GM23338 (cell line): ENCODE measurements at regions not wholly inside any gene's neighbourhood (a gene's known extent, or its start where the extent isn't known, plus 50 kb on each side); places are given as distances from the start of the nearest gene placed in this dataset.

Experiments used
- ATAC-seq: fragments of 200-7000 bp; cut with Tn5 transposase; 3 replicates; pipeline ENCODE4 v1.9.1; 2020
- DNase-seq: peaks from one replicate; pipeline ENCODE4 v3.0.0-alpha.2; 2015; ENCODE audit warnings: low spot score
- H2AFZ ChIP-seq: fragments of 200-600 bp; sonication (generic); 2 replicates; pipeline ENCODE4 v1.8.0; 2016; ENCODE audit warnings: antibody characterized with exemption, mild to moderate bottlenecking, moderate library complexity
- H3F3A ChIP-seq: fragments of 200-600 bp; sonication (generic); replicated peaks from 2 replicates; pipeline ENCODE4 v1.8.0; 2017; ENCODE audit warnings: antibody characterized with exemption, mixed run types, low read depth
- H3K27ac ChIP-seq: fragments of 200-600 bp; sonication (generic); 2 replicates; pipeline ENCODE4 v1.6.1; 2016; ENCODE audit warnings: low read depth
- H3K27me3 ChIP-seq: fragments of 200-600 bp; sonication (generic); 2 replicates; pipeline ENCODE4 v1.8.0; 2016; ENCODE audit warnings: mild to moderate bottlenecking, mixed run types, moderate library complexity; ENCODE audit not compliant: insufficient read depth
- H3K36me3 ChIP-seq: fragments of 200-600 bp; sonication (generic); 2 replicates; pipeline ENCODE4 v1.8.0; 2016; ENCODE audit warnings: mild to moderate bottlenecking; ENCODE audit not compliant: insufficient read depth
- H3K4me1 ChIP-seq: fragments of 200-600 bp; sonication (generic); 2 replicates; pipeline ENCODE4 v1.8.0; 2016; ENCODE audit warnings: mild to moderate bottlenecking, moderate library complexity; ENCODE audit not compliant: insufficient read depth
- H3K4me2 ChIP-seq: fragments of 200-600 bp; sonication (generic); 2 replicates; pipeline ENCODE4 v1.7.1; 2017; ENCODE audit warnings: mixed run types
- H3K4me3 ChIP-seq: fragments of 200-600 bp; sonication (generic); 2 replicates; pipeline ENCODE4 v1.6.1; 2016; ENCODE audit warnings: mixed run types
- H3K79me2 ChIP-seq: fragments of 200-600 bp; sonication (generic); replicated peaks from 2 replicates; pipeline ENCODE4 v1.8.0; 2017; ENCODE audit warnings: mild to moderate bottlenecking; ENCODE audit not compliant: insufficient read depth
- H3K9me2 ChIP-seq: fragments of 200-600 bp; sonication (generic); 2 replicates; pipeline ENCODE4 v1.8.0; 2017; ENCODE audit not compliant: insufficient read depth
- H4K20me1 ChIP-seq: fragments of 200-600 bp; sonication (generic); replicated peaks from 2 replicates; pipeline ENCODE4 v1.8.0; 2017; ENCODE audit warnings: mild to moderate bottlenecking; ENCODE audit not compliant: insufficient read depth
- H3K27ac Mint-ChIP-seq: 2 replicates; pipeline ENCODE4 v1.8.0; 2020; ENCODE audit warnings: inconsistent platforms, mild to moderate bottlenecking, moderate library complexity, mixed read lengths
- H3K27me3 Mint-ChIP-seq: 3 replicates; pipeline ENCODE4 v1.8.0; 2022; ENCODE audit warnings: low read depth, mild to moderate bottlenecking, moderate library complexity, mixed read lengths, inconsistent platforms; ENCODE audit not compliant: insufficient read depth, poor library complexity
- H3K36me3 Mint-ChIP-seq: 3 replicates; pipeline ENCODE4 v1.8.0; 2021; ENCODE audit warnings: low read depth, mild to moderate bottlenecking, inconsistent platforms, moderate library complexity, mixed read lengths
- H3K4me1 Mint-ChIP-seq: 3 replicates; pipeline ENCODE4 v1.8.0; 2020; ENCODE audit warnings: mild to moderate bottlenecking, inconsistent platforms, mixed read lengths
- H3K4me3 Mint-ChIP-seq: 3 replicates; pipeline ENCODE4 v1.8.0; 2021; ENCODE audit warnings: moderate library complexity, mild to moderate bottlenecking, inconsistent platforms, mixed read lengths
- H3K9me3 Mint-ChIP-seq: 3 replicates; pipeline ENCODE4 v1.8.0; 2020; ENCODE audit warnings: moderate library complexity, mild to moderate bottlenecking, inconsistent platforms, mixed read lengths
- CREB1 ChIP-seq: fragments of 250-450 bp; sonication (Bioruptor Pico); IDR thresholded peaks from 2 replicates; pipeline ENCODE4 v1.5.0; 2020; ENCODE audit warnings: low read depth, mild to moderate bottlenecking, moderate library complexity
- EZH2 ChIP-seq: fragments of 200-600 bp; sonication (generic); IDR thresholded peaks from one replicate; pipeline ENCODE4 v1.8.0; 2017; ENCODE audit warnings: antibody characterized with exemption, mild to moderate bottlenecking, low read depth; ENCODE audit not compliant: unreplicated experiment
- POLR2AphosphoS5 ChIP-seq: IDR thresholded peaks from 2 replicates; pipeline ENCODE4 v1.6.1; 2016; ENCODE audit warnings: antibody characterized with exemption, low read depth
- ZNF331 ChIP-seq: fragments of 250-450 bp; sonication (Bioruptor Pico); IDR thresholded peaks from 2 replicates; pipeline ENCODE4 v1.5.0; 2020; ENCODE audit warnings: low read depth, mild to moderate bottlenecking, moderate library complexity
- TF ChIP-seq, protein P1 (sequence below), 2 experiments: fragments of 200-600 bp in 1 of 2; sonication (generic) in 1 of 2; conservative IDR thresholded peaks; 2 replicates each; pipeline versions ENCODE4 v1.5.1 to v1.6.1; 2016 to 2017; ENCODE audit warnings: antibody characterized with exemption in 2 of 2, low read depth in 2 of 2, mild to moderate bottlenecking in 2 of 2, moderate library complexity in 1 of 2
- TF ChIP-seq, protein P2 (sequence below): IDR thresholded peaks from one replicate; pipeline ENCODE4 v1.6.1; 2018; ENCODE audit warnings: antibody characterized with exemption; ENCODE audit not compliant: unreplicated experiment
- TF ChIP-seq, protein P3 (sequence below): IDR thresholded peaks from 2 replicates; pipeline ENCODE4 v1.6.1; 2016; ENCODE audit warnings: antibody characterized with exemption
- TF ChIP-seq, protein P4 (sequence below): fragments of 250-450 bp; sonication (Bioruptor Pico); IDR thresholded peaks from 2 replicates; pipeline ENCODE4 v1.5.0; 2020; ENCODE audit warnings: mild to moderate bottlenecking, moderate library complexity

DNA sequence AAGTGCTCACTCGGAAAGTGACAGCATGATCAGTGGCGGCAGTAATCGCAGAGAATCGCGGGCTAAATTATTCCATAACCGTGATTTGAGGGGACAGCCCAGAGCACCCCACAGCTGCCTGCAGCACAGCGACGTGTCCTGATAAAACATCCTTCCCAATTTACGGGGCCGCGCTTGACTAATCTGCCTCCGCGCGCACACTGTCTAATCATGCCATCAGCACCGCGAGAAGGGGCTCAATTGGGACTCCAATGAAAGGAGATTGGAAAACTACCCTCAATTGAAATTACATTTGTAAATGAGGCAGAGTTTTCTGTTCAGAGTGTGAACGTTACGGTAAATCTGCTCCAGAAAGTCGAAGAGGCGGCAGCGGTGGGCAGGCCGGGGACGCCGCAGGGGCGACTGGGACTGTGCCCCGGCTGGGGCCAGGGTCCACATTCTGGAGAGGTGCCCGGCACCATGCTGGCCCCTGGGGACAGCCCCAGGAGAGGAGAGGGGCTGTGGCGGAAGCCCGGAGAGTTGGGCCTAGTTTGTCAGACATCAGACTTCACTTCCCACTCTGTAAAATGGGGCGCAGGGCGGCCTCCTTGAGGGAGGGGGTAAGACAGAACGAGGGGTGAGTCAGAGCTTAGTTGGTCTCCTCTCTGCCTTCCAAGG, 107.7 kb downstream of the FAM53A start:
- H3K27ac ChIP-seq = no peak overlapping the region
- no peak overlapping the region for H3K4me3 ChIP-seq
- H3K4me3 Mint-ChIP-seq = no peak overlapping the region; the same call in 2 of the 3 replicates
- ATAC-seq (no peak), DNase-seq (no peak)
- H3K4me2 ChIP-seq = no peak overlapping the region
- TF ChIP-seq, protein P1, sequence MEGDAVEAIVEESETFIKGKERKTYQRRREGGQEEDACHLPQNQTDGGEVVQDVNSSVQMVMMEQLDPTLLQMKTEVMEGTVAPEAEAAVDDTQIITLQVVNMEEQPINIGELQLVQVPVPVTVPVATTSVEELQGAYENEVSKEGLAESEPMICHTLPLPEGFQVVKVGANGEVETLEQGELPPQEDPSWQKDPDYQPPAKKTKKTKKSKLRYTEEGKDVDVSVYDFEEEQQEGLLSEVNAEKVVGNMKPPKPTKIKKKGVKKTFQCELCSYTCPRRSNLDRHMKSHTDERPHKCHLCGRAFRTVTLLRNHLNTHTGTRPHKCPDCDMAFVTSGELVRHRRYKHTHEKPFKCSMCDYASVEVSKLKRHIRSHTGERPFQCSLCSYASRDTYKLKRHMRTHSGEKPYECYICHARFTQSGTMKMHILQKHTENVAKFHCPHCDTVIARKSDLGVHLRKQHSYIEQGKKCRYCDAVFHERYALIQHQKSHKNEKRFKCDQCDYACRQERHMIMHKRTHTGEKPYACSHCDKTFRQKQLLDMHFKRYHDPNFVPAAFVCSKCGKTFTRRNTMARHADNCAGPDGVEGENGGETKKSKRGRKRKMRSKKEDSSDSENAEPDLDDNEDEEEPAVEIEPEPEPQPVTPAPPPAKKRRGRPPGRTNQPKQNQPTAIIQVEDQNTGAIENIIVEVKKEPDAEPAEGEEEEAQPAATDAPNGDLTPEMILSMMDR (conservative IDR thresholded peaks at IDR 0.05; ENCODE audit: low read depth in 2 of 2) = no peak
- TF ChIP-seq POLR2AphosphoS5 (no peak), CREB1 (no peak), ZNF331 (CRISPR knock-in tag) (no peak), EZH2 (no peak)
- TF ChIP-seq, protein P2, sequence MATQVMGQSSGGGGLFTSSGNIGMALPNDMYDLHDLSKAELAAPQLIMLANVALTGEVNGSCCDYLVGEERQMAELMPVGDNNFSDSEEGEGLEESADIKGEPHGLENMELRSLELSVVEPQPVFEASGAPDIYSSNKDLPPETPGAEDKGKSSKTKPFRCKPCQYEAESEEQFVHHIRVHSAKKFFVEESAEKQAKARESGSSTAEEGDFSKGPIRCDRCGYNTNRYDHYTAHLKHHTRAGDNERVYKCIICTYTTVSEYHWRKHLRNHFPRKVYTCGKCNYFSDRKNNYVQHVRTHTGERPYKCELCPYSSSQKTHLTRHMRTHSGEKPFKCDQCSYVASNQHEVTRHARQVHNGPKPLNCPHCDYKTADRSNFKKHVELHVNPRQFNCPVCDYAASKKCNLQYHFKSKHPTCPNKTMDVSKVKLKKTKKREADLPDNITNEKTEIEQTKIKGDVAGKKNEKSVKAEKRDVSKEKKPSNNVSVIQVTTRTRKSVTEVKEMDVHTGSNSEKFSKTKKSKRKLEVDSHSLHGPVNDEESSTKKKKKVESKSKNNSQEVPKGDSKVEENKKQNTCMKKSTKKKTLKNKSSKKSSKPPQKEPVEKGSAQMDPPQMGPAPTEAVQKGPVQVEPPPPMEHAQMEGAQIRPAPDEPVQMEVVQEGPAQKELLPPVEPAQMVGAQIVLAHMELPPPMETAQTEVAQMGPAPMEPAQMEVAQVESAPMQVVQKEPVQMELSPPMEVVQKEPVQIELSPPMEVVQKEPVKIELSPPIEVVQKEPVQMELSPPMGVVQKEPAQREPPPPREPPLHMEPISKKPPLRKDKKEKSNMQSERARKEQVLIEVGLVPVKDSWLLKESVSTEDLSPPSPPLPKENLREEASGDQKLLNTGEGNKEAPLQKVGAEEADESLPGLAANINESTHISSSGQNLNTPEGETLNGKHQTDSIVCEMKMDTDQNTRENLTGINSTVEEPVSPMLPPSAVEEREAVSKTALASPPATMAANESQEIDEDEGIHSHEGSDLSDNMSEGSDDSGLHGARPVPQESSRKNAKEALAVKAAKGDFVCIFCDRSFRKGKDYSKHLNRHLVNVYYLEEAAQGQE = no peak
- TF ChIP-seq, protein P3, sequence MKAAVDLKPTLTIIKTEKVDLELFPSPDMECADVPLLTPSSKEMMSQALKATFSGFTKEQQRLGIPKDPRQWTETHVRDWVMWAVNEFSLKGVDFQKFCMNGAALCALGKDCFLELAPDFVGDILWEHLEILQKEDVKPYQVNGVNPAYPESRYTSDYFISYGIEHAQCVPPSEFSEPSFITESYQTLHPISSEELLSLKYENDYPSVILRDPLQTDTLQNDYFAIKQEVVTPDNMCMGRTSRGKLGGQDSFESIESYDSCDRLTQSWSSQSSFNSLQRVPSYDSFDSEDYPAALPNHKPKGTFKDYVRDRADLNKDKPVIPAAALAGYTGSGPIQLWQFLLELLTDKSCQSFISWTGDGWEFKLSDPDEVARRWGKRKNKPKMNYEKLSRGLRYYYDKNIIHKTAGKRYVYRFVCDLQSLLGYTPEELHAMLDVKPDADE = no peak
- TF ChIP-seq, protein P4, sequence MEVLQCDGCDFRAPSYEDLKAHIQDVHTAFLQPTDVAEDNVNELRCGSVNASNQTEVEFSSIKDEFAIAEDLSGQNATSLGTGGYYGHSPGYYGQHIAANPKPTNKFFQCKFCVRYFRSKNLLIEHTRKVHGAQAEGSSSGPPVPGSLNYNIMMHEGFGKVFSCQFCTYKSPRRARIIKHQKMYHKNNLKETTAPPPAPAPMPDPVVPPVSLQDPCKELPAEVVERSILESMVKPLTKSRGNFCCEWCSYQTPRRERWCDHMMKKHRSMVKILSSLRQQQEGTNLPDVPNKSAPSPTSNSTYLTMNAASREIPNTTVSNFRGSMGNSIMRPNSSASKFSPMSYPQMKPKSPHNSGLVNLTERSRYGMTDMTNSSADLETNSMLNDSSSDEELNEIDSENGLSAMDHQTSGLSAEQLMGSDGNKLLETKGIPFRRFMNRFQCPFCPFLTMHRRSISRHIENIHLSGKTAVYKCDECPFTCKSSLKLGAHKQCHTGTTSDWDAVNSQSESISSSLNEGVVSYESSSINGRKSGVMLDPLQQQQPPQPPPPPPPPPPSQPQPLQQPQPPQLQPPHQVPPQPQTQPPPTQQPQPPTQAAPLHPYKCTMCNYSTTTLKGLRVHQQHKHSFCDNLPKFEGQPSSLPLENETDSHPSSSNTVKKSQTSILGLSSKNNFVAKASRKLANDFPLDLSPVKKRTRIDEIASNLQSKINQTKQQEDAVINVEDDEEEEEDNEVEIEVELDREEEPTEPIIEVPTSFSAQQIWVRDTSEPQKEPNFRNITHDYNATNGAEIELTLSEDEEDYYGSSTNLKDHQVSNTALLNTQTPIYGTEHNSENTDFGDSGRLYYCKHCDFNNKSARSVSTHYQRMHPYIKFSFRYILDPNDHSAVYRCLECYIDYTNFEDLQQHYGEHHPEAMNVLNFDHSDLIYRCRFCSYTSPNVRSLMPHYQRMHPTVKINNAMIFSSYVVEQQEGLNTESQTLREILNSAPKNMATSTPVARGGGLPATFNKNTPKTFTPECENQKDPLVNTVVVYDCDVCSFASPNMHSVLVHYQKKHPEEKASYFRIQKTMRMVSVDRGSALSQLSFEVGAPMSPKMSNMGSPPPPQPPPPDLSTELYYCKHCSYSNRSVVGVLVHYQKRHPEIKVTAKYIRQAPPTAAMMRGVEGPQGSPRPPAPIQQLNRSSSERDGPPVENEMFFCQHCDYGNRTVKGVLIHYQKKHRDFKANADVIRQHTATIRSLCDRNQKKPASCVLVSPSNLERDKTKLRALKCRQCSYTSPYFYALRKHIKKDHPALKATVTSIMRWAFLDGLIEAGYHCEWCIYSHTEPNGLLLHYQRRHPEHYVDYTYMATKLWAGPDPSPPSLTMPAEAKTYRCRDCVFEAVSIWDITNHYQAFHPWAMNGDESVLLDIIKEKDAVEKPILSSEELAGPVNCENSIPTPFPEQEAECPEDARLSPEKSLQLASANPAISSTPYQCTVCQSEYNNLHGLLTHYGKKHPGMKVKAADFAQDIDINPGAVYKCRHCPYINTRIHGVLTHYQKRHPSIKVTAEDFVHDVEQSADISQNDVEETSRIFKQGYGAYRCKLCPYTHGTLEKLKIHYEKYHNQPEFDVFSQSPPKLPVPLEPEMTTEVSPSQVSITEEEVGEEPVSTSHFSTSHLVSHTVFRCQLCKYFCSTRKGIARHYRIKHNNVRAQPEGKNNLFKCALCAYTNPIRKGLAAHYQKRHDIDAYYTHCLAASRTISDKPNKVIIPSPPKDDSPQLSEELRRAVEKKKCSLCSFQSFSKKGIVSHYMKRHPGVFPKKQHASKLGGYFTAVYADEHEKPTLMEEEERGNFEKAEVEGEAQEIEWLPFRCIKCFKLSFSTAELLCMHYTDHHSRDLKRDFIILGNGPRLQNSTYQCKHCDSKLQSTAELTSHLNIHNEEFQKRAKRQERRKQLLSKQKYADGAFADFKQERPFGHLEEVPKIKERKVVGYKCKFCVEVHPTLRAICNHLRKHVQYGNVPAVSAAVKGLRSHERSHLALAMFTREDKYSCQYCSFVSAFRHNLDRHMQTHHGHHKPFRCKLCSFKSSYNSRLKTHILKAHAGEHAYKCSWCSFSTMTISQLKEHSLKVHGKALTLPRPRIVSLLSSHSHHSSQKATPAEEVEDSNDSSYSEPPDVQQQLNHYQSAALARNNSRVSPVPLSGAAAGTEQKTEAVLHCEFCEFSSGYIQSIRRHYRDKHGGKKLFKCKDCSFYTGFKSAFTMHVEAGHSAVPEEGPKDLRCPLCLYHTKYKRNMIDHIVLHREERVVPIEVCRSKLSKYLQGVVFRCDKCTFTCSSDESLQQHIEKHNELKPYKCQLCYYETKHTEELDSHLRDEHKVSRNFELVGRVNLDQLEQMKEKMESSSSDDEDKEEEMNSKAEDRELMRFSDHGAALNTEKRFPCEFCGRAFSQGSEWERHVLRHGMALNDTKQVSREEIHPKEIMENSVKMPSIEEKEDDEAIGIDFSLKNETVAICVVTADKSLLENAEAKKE = no peak
- H3K36me3 Mint-ChIP-seq = no peaks in the 10 kb centered on the region; the same call in 2 of the 3 replicates
- peaks cover 10% of the 10 kb centered on the region for H3K27me3 ChIP-seq
- H3K27me3 Mint-ChIP-seq = peaks cover 18% of the 10 kb centered on the region
- H3K4me1 ChIP-seq = peaks cover 28% of the 10 kb centered on the region
- no peak overlapping the region for H2AFZ ChIP-seq
- H3K27ac Mint-ChIP-seq = no peak overlapping the region
- H4K20me1 ChIP-seq = no peaks in the 10 kb centered on the region
- peaks cover 6% of the 10 kb centered on the region; the same call in 1 of the 2 replicates for H3F3A ChIP-seq
- H3K9me3 Mint-ChIP-seq = no peaks in the 10 kb centered on the region; the same call in 2 of the 3 replicates
- no peaks in the 10 kb centered on the region for H3K79me2 ChIP-seq
- peaks cover 37% of the 10 kb centered on the region for H3K4me1 Mint-ChIP-seq
- H3K36me3 ChIP-seq = no peaks in the 10 kb centered on the region
- no peaks in the 10 kb centered on the region for H3K9me2 ChIP-seq
